ENCODE measurements at regions not wholly inside any gene's neighbourhood (a gene's known extent, or its start where the extent isn't known, plus 50 kb on each side); places are given as distances from the start of the nearest gene placed in this dataset.

DNA sequence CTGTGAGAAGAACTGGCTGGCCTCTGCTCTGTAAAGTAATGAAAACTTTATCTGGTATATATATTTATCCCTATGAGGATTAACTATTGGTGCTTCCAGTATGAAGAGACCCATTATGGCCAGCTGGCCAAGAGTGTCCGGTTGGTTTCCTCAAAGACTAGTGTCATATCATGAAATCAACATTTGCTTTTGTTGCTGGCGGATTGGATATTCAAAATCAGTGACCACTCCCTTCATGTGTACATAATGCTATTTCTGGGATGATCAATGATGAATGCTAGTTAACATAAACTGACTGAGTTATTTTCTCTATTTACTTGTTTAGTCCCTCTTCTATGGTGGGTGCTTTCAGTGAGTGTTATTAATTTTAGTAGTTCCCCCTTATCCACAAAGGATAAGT is 60.8 kb upstream of the NUDT12 start:
- DNase-seq (ENCODE audit: low read depth), result no peak

DNA sequence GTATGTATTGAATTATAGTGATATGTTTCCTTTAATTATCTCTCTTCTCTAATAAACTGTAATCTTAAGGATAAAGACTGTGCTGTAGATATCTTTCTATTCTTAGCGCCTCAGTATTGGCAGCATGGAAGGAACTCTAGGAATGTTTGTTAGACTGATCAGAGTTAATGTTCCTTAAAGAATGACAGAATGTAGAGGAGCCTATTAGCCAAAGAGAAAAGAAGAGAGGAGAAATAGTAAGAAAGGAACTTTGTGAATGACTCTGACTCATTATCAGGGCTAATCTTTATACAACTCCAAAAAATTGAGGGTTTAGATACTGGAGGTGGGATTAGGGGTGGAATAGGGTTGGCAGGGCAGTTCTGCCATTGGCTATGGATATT is 59.0 kb upstream of the NUDT12 start:
- no peak for DNase-seq (ENCODE audit: low read depth)

DNA sequence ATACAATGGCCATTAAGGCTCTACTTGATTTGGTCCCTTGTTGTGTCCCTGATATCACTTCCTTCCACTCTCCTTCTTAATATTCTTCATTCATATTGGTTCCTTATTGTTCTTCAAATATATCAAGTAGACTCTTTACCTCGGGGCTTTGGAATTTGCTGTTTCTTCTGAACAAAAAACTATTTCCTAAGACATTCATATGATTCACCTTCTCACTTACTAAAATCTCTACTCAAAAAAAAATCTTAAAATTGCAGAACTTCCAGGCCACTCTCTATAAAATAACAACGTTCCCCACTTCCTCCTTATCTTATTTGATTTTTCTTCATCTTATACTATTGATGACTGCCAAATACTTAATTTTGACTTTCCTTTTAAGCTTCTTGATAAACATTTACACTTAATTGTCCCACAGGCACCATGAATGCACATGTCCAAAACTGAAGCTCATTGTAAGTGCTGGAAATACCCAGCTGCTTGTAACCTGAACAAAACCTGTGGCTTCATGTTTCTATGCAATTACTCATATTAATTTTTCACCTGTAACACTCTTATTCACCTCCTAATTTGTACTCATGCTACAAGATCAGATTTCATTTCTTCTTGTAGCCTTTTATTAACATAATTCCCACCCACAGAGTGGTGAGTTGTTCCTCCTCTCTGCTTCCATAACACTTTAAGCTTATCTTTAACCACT is 58.4 kb upstream of the NUDT12 start:
- no peak for DNase-seq (ENCODE audit: low read depth)

DNA sequence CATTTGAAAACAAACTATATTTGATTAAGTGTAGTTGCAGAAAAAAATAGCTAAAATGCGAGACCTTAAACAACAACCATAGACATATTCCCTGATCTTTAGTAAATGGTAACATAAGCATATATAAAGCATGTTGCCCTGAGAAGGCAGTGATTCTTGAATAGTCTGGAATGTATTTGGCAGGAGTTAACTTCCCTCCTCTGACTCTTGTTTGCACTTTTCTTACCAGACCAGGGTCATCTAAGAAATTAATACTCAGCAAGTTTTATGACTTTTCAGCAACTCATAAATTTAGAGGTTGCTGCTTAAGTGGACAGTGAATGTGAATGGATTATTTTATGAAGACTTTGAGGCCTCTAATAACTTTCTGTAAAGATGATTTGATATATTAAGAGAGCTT is 55.3 kb upstream of the NUDT12 start:
- no peak for DNase-seq (ENCODE audit: low read depth)

DNA sequence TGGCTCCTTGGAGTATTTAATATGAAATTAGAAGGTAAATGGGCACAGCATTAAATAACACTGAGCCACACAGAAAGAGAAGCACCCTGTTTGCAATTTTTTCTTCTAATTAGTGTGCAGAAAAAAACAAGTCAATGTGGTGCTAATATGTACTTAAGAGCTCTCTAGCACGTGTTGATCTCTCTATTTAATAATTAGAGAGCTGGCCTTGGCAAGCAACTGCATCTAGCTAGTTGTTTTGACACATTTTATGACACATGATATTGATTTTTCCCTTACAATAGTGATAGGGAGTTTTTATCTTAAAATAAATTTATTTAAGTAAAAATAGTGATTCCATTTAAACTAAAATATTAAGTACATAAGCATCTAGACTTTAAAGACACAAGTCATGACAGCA is 54.5 kb upstream of the NUDT12 start:
- no peak for DNase-seq (ENCODE audit: low read depth)

DNA sequence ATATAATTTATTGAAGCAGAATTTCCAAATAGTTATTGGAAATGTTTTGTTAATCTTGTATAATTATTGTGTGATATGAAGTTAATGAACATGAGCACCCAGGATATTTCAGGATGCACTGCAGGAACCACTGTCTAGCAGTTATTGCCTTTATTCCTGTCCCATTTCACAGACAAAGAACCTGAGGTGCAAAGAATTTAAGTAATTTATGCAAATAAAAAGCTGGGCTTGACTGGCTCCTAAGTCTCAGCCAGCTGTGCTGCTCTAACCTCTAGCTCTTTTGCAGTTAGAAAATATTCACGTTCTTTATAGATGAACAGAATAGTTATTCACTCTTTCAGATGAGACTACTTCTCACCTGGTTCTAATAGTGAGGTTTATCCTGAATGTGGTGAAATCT is 50.0 kb upstream of the NUDT12 start:
- DNase-seq (ENCODE audit: low read depth), result no peak

Data from fibroblast of gingiva (primary cell).